ENCODE measurements at regions not wholly inside any gene's neighbourhood (a gene's known extent, or its start where the extent isn't known, plus 50 kb on each side); places are given as distances from the start of the nearest gene placed in this dataset.

- DNase-seq: no peak
Observed at GRCh38 chr2:164288235-164288634, 333.0 kb downstream of the GRB14 start.

- DNase-seq: no peak
Observed at GRCh38 chr2:164287056-164287455, 334.2 kb downstream of the GRB14 start.

GRCh38 chr2:164285576-164285975 is 335.7 kb downstream of the GRB14 start:
- DNase-seq: no peak

- no peak for DNase-seq
Observed at GRCh38 chr2:164281896-164282295, 339.4 kb downstream of the GRB14 start.

- no peak for DNase-seq
Observed at GRCh38 chr2:164275659-164276058, 345.6 kb downstream of the GRB14 start.

- DNase-seq: no peak
Observed at GRCh38 chr2:164260506-164260905, 360.8 kb downstream of the GRB14 start.

- no peak for DNase-seq
Observed at GRCh38 chr2:164257742-164258141, 363.5 kb downstream of the GRB14 start.

GRCh38 chr2:164252568-164253287 is 368.6 kb downstream of the GRB14 start:
- no peak for DNase-seq

- DNase-seq: no peak
Observed at GRCh38 chr2:164243315-164243714, 378.0 kb downstream of the GRB14 start.

GRCh38 chr2:164242409-164242808 is 378.9 kb downstream of the GRB14 start:
- DNase-seq: no peak

GRCh38 chr2:164234074-164234473 is 387.2 kb downstream of the GRB14 start:
- DNase-seq: no peak

GRCh38 chr2:164224007-164224406 is 397.3 kb downstream of the GRB14 start:
- no peak for DNase-seq

GRCh38 chr2:164221473-164221872 is 399.8 kb downstream of the GRB14 start:
- no peak for DNase-seq

GRCh38 chr2:164220265-164220664 is 401.0 kb downstream of the GRB14 start:
- no peak for DNase-seq

- no peak for DNase-seq
Observed at GRCh38 chr2:164213916-164214315, 407.4 kb downstream of the GRB14 start.

GRCh38 chr2:164205347-164205746 is 415.9 kb downstream of the GRB14 start:
- no peak for DNase-seq

GRCh38 chr2:164203131-164203530 is 418.2 kb downstream of the GRB14 start:
- no peak for DNase-seq

- DNase-seq: no peak
Observed at GRCh38 chr2:164198256-164198655, 423.0 kb downstream of the GRB14 start.

GRCh38 chr2:164190700-164191099 is 430.6 kb downstream of the GRB14 start:
- no peak for DNase-seq

- DNase-seq: no peak
Observed at GRCh38 chr2:164189851-164190250, 431.4 kb downstream of the GRB14 start.

- DNase-seq: no peak
Observed at GRCh38 chr2:164187121-164187520, 434.2 kb downstream of the GRB14 start.

GRCh38 chr2:164186591-164186990 is 434.7 kb downstream of the GRB14 start:
- DNase-seq: no peak

- DNase-seq: no peak
Observed at GRCh38 chr2:164182116-164182627, 439.1 kb downstream of the GRB14 start.

GRCh38 chr2:164178835-164179465 is 442.3 kb downstream of the GRB14 start:
- no peak for DNase-seq

- DNase-seq: no peak
Observed at GRCh38 chr2:164164602-164165001, 428.8 kb upstream of the FIGN start.

Data from activated CD4-positive, alpha-beta T cell treated with anti-CD3 and anti-CD28 coated beads, Interleukin-2, Interleukin-6, amounts not matched to agents 100 ng/mL and 50 ng/mL, durations not matched to agents 16 hours and 8 hours (primary cell).